ENCODE measurements at regions not wholly inside any gene's neighbourhood (a gene's known extent, or its start where the extent isn't known, plus 50 kb on each side); places are given as distances from the start of the nearest gene placed in this dataset.

- Histone ChIP-seq H3K27ac (ENCODE audit: control insufficient read depth, insufficient read depth) (no peak overlapping the region), H3K9me3 (replicated peaks; ENCODE audit: control insufficient read depth, insufficient read depth, low read length) (no peaks in the 10 kb centered on the region), H3K4me2 (ENCODE audit: control insufficient read depth, insufficient read depth) (no peak overlapping the region), H3K36me3 (ENCODE audit: control insufficient read depth in 2 of 2, insufficient read depth in 2 of 2, low read length in 1 of 2) (no peaks in the 10 kb centered on the region), H3K4me1 (ENCODE audit: control insufficient read depth, insufficient read depth, low read length) (no peaks in the 10 kb centered on the region), H4K20me1 (ENCODE audit: control insufficient read depth, insufficient read depth) (no peaks in the 10 kb centered on the region), H3K9ac (ENCODE audit: control insufficient read depth, insufficient read depth, low read length) (no peak overlapping the region), H2AFZ (ENCODE audit: control insufficient read depth, low read depth, low read length) (no peak overlapping the region), H3K27me3 (replicated peaks in 1 of 2; ENCODE audit: control insufficient read depth in 2 of 2, insufficient read depth in 2 of 2, low read length in 1 of 2) (no peaks in the 10 kb centered on the region; a peak in 1 of 4 replicates), H3K4me3 (no peak overlapping the region), H3K79me2 (ENCODE audit: control insufficient read depth, insufficient read depth, low read length) (no peaks in the 10 kb centered on the region)
- SMC1A ChIA-PET (ENCODE audit: uncharacterized antibody, unreplicated experiment): no interaction called here
- POLR2A ChIA-PET: no interaction called here
- DNase-seq (ENCODE audit: low read depth, low spot score) (no peak), ATAC-seq (no peak), FAIRE-seq (no peak)
- intact Hi-C loops (cut with micrococcal nuclease; ENCODE audit: unreplicated experiment): no loop called here
- BruUV-seq (replicated peaks): no TSS peak
- CTCF ChIA-PET: no interaction called here
- in situ Hi-C loops (cut with MboI): no loop called here
- RAD21 ChIA-PET (ENCODE audit: unreplicated experiment): no interaction called here
- WGBS (ENCODE audit: insufficient coverage, insufficient replicate concordance, low lambda C conversion rate, missing lambda C conversion rate): 8% methylated on average over 10 of the region's 10 CpGs
- TF ChIP-seq USF2 (IDR thresholded peaks at IDR 0.05; ENCODE audit: borderline replicate concordance, low read depth, low read length): no peak
- no peak for TF ChIP-seq ATF7 (IDR thresholded peaks at IDR 0.05; ENCODE audit: low read depth)
- TF ChIP-seq RAD51 (IDR thresholded peaks at IDR 0.05): no peak
- TF ChIP-seq NKRF (conservative IDR thresholded peaks at IDR 0.05): no peak
- TF ChIP-seq BMI1 (IDR thresholded peaks at IDR 0.05; ENCODE audit: borderline replicate concordance): no peak
- TF ChIP-seq RELA (IDR thresholded peaks at IDR 0.05; ENCODE audit: borderline replicate concordance, partially characterized antibody): no peak
- TF ChIP-seq TAF1 (IDR thresholded peaks at IDR 0.05; ENCODE audit: borderline replicate concordance, low read depth, low read length): no peak
- TF ChIP-seq CUX1 (IDR thresholded peaks at IDR 0.05; ENCODE audit: insufficient replicate concordance, low read depth, low read length): no peak
- no peak for TF ChIP-seq SKIL (IDR thresholded peaks at IDR 0.05; ENCODE audit: low read depth, poor library complexity, severe bottlenecking)
- TF ChIP-seq FOXK2 (IDR thresholded peaks at IDR 0.05): no peak
- no peak for TF ChIP-seq ZBED1 (IDR thresholded peaks at IDR 0.05; ENCODE audit: borderline replicate concordance)
- no peak for TF ChIP-seq MYC (IDR thresholded peaks at IDR 0.05; ENCODE audit: insufficient read depth, insufficient read length, insufficient replicate concordance, low read length, severe bottlenecking)
- no peak for TF ChIP-seq RUNX3 (IDR thresholded peaks at IDR 0.05; ENCODE audit: low read length)
- no peak for TF ChIP-seq TCF3 (IDR thresholded peaks at IDR 0.05; ENCODE audit: borderline replicate concordance, insufficient read depth, low read depth, low read length)
Measured at GRCh38 chr10:42960991-42961795, 115.7 kb upstream of the RET start.

All from GM12878 (cell line).